ENCODE measurements at regions not wholly inside any gene's neighbourhood (a gene's known extent, or its start where the extent isn't known, plus 50 kb on each side); places are given as distances from the start of the nearest gene placed in this dataset.

DNA sequence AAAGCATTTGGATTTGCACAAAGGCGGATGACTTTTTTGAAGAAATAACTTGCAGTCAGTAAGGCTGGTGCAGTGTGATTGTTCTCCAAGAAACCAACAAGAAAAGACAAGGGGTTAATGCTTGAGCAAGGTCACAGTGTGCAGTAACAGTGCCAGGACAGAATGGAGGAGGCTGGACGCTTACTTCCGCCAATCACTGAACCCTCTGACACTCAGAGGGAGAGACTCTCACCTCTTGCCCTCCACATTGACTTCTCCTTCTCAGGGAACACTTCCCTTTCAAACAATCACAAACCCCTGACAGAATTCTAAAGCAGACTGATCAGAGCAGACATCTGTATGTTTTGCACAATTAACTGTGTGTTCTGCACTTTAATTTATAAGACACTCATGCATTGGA is 228.4 kb downstream of the BLID start:
- Histone ChIP-seq H3T11ph (ENCODE audit: low read length) (no peak overlapping the region), H4K5ac (ENCODE audit: insufficient read length, low read depth, low read length) (no peak overlapping the region), H4K91ac (ENCODE audit: insufficient read length, low read depth, low read length) (no peak overlapping the region), H3K27me3 (ENCODE audit: insufficient read depth, low read length) (no peaks in the 10 kb centered on the region), H3K4me2 (ENCODE audit: insufficient read depth, insufficient read length, low read length) (no peak overlapping the region), H3K56ac (ENCODE audit: insufficient read length, low read depth, low read length) (no peak overlapping the region), H3K79me2 (ENCODE audit: insufficient read depth, low read length) (no peaks in the 10 kb centered on the region), H2BK20ac (ENCODE audit: low read depth, low read length, poor library complexity, severe bottlenecking) (no peak overlapping the region), H2BK120ac (ENCODE audit: low read depth, low read length, poor library complexity, severe bottlenecking) (no peak overlapping the region), H3K23ac (ENCODE audit: insufficient read length, low read depth, low read length) (no peak overlapping the region), H4K8ac (replicated peaks; ENCODE audit: insufficient read length, low read depth, low read length) (no peak overlapping the region), H2AK5ac (ENCODE audit: insufficient read length, low read length) (no peak overlapping the region), H3K4ac (ENCODE audit: low read depth, low read length) (no peak overlapping the region), H2BK12ac (ENCODE audit: insufficient read length, low read depth, low read length) (no peak overlapping the region), H3K27ac (ENCODE audit: insufficient read length, low read depth, low read length) (no peak overlapping the region), H3K9me3 (ENCODE audit: control insufficient read depth, low read depth, low read length) (no peaks in the 10 kb centered on the region), H4K20me1 (ENCODE audit: control insufficient read depth, insufficient read depth, insufficient read length) (no peaks in the 10 kb centered on the region), H2AFZ (ENCODE audit: low read length) (no peak overlapping the region), H3K4me1 (ENCODE audit: insufficient read depth, low read length) (no peaks in the 10 kb centered on the region), H3K9ac (ENCODE audit: extremely low read depth, insufficient read length, low read length) (no peak overlapping the region), H3K14ac (ENCODE audit: insufficient read depth, low read length) (no peak overlapping the region), H2BK15ac (ENCODE audit: low read depth, low read length) (no peak overlapping the region), H3K79me1 (ENCODE audit: insufficient read depth, low read depth, low read length, poor library complexity, severe bottlenecking) (no peaks in the 10 kb centered on the region), H3K18ac (ENCODE audit: insufficient read length, low read depth, low read length) (no peak overlapping the region), H2BK5ac (ENCODE audit: insufficient read length, low read length) (no peak overlapping the region), H3K23me2 (ENCODE audit: insufficient read length, low read depth, low read length, poor library complexity, severe bottlenecking) (no peaks in the 10 kb centered on the region)
- peaks cover 1% of the 10 kb centered on the region; the same call in 1 of the 2 replicates for H3K27me3 Mint-ChIP-seq (ENCODE audit: low read depth)
- WGBS (ENCODE audit: extremely low coverage, insufficient read length, low lambda C conversion rate), result no CpG with 5 or more reads among the region's 3 CpGs
- peaks cover 9 to 10% of the 10 kb centered on the region in 2 experiments for H3K4me1 Mint-ChIP-seq
- TF ChIP-seq, protein P1, sequence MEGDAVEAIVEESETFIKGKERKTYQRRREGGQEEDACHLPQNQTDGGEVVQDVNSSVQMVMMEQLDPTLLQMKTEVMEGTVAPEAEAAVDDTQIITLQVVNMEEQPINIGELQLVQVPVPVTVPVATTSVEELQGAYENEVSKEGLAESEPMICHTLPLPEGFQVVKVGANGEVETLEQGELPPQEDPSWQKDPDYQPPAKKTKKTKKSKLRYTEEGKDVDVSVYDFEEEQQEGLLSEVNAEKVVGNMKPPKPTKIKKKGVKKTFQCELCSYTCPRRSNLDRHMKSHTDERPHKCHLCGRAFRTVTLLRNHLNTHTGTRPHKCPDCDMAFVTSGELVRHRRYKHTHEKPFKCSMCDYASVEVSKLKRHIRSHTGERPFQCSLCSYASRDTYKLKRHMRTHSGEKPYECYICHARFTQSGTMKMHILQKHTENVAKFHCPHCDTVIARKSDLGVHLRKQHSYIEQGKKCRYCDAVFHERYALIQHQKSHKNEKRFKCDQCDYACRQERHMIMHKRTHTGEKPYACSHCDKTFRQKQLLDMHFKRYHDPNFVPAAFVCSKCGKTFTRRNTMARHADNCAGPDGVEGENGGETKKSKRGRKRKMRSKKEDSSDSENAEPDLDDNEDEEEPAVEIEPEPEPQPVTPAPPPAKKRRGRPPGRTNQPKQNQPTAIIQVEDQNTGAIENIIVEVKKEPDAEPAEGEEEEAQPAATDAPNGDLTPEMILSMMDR (conservative IDR thresholded peaks at IDR 0.05), result no peak
- no peak overlapping the region for H3K4me3 Mint-ChIP-seq
- H3K36me3 Mint-ChIP-seq (ENCODE audit: insufficient read depth in 1 of 3, low read depth in 3 of 3), result no peaks in the 10 kb centered on the region
- H3K9me3 Mint-ChIP-seq, result no peaks in the 10 kb centered on the region
- DNase-seq, result no peak
- H3K27ac Mint-ChIP-seq, result no peak overlapping the region
